ENCODE measurements at regions not wholly inside any gene's neighbourhood (a gene's known extent, or its start where the extent isn't known, plus 50 kb on each side); places are given as distances from the start of the nearest gene placed in this dataset.
A peak's percentile ranks its signal among the peaks of the same experiment; 100 is the strongest.

DNA sequence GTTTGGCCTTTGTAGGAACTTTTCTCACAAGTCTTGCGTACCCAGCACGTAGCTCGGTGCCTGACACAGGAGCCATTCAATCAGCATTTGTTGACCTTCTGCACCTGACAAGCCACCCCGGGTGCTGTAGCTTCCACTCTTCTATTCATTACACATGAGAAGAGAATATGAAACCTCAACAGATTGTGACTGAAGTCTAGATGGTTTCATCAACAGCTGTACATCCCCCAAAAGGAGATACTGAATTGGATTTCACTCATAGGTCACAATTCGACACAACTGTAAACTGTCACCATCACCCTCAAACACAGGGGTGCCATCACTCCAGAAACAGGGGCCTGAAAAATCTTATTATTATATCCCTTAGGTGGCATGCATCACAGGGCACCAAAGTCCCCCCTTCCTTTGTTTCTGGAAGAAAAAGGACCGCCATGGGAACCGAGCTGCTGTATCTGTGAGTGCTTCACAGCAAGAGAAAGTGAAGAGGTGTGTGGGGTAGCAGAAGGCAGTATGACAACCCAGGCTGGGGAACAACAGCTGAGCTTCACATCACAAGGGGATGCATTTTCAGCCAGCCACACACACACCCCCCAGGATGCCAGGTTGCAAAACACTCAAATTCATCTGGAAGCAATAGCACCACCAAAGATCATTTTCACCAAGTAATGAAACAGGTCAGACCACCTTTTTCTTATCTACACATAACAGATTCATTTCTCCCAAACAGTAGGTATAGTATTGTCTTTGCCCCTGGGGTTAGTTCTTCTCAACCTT is 225.7 kb downstream of the TOMM20 start:
- ChIA-PET CTCF (interaction anchor here (0.7 to 1.8 kb wide), 4 partner anchors 8 to 23 kb away, joined by 4 to 6 read pairs (median 4); no protein-coding TSS in a partner anchor), POLR2A (no interaction called here)
- Histone ChIP-seq H3K9me3 (ENCODE audit: control extremely low read depth in 1 of 5, control insufficient read depth in 4 of 5, insufficient read depth in 2 of 5, low read depth in 1 of 5, low read length in 4 of 5) (no peaks in the 10 kb centered on the region), H3K4me1 (ENCODE audit: control extremely low read depth in 1 of 4, control insufficient read depth in 4 of 4, insufficient read depth in 4 of 4, low read length in 3 of 4) (peaks cover 0 to 11% (median 2%) of the 10 kb centered on the region in 4 experiments), H3K27me3 (replicated peaks in 2 of 5; ENCODE audit: control insufficient read depth in 4 of 5, insufficient read depth in 5 of 5, low read length in 4 of 5) (no peaks in the 10 kb centered on the region), H3K36me3 (ENCODE audit: control insufficient read depth in 4 of 4, insufficient read depth in 4 of 4, low read length in 3 of 4) (no peaks in the 10 kb centered on the region), H3K27ac (ENCODE audit: insufficient read depth in 1 of 2, low read depth in 1 of 2, low read length in 2 of 2, poor library complexity in 1 of 2, severe bottlenecking in 2 of 2) (no peak overlapping the region), H3K4me3 (ENCODE audit: control insufficient read depth in 1 of 7, extremely low read depth in 1 of 7, insufficient read depth in 4 of 7, low read depth in 2 of 7, low read length in 6 of 7) (no peak overlapping the region)
- WGBS (ENCODE audit: insufficient coverage): 96% methylated on average over 4 of the region's 7 CpGs
- peak in 2 of 3 donors; percentile 43 to 55 for DNase-seq

GRCh38 chr1:234901491-234902049 is 227.1 kb downstream of the TOMM20 start:
- no peaks in the 10 kb centered on the region for H3K36me3 ChIP-seq (ENCODE audit: control insufficient read depth in 4 of 4, insufficient read depth in 4 of 4, low read length in 3 of 4)
- H3K27me3 ChIP-seq (replicated peaks in 2 of 5; ENCODE audit: control insufficient read depth in 4 of 5, insufficient read depth in 5 of 5, low read length in 4 of 5): no peaks in the 10 kb centered on the region
- ChIA-PET CTCF (interaction anchor here (0.9 to 1.8 kb wide), 3 partner anchors 10 to 43 kb away, joined by 3 to 6 read pairs (median 4); no protein-coding TSS in a partner anchor), POLR2A (no interaction called here)
- peaks cover 0 to 9% (median 2%) of the 10 kb centered on the region in 4 experiments for H3K4me1 ChIP-seq (ENCODE audit: control extremely low read depth in 1 of 4, control insufficient read depth in 4 of 4, insufficient read depth in 4 of 4, low read length in 3 of 4)
- H3K4me3 ChIP-seq (ENCODE audit: control insufficient read depth in 1 of 7, extremely low read depth in 1 of 7, insufficient read depth in 4 of 7, low read depth in 2 of 7, low read length in 6 of 7): no peak overlapping the region
- H3K27ac ChIP-seq (ENCODE audit: insufficient read depth in 1 of 2, low read depth in 1 of 2, low read length in 2 of 2, poor library complexity in 1 of 2, severe bottlenecking in 2 of 2): no peak overlapping the region
- 94% methylated on average over 9 of the region's 10 CpGs for WGBS (ENCODE audit: insufficient coverage)
- H3K9me3 ChIP-seq (ENCODE audit: control extremely low read depth in 1 of 5, control insufficient read depth in 4 of 5, insufficient read depth in 2 of 5, low read depth in 1 of 5, low read length in 4 of 5): no peaks in the 10 kb centered on the region
- DNase-seq: no peak

DNA sequence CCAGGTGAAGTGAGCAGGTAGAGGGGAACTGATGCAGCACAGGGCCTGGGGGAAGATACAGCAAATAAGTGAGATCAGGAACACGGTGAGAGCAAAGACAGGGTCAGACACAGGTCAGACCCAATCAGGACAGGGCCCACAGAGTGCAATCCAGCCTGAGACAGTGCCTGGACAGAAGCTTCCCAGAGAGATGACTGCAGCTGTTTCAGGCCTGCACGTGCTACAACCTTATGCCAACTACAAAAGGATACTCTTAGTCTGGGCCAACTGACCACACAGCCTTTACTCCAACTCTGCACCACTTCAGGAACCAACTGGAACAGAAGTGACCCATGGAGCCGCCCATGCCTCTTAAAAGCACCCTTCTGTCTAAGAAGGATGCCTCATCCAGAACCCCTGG is 228.0 kb downstream of the TOMM20 start:
- Histone ChIP-seq H3K4me1 (ENCODE audit: control extremely low read depth in 1 of 4, control insufficient read depth in 4 of 4, insufficient read depth in 4 of 4, low read length in 3 of 4) (peaks cover 0 to 5% (median 2%) of the 10 kb centered on the region in 4 experiments), H3K9me3 (ENCODE audit: control extremely low read depth in 1 of 5, control insufficient read depth in 4 of 5, insufficient read depth in 2 of 5, low read depth in 1 of 5, low read length in 4 of 5) (no peaks in the 10 kb centered on the region), H3K27ac (ENCODE audit: insufficient read depth in 1 of 2, low read depth in 1 of 2, low read length in 2 of 2, poor library complexity in 1 of 2, severe bottlenecking in 2 of 2) (no peak overlapping the region), H3K4me3 (ENCODE audit: control insufficient read depth in 1 of 7, extremely low read depth in 1 of 7, insufficient read depth in 4 of 7, low read depth in 2 of 7, low read length in 6 of 7) (no peak overlapping the region), H3K27me3 (replicated peaks in 2 of 5; ENCODE audit: control insufficient read depth in 4 of 5, insufficient read depth in 5 of 5, low read length in 4 of 5) (no peaks in the 10 kb centered on the region), H3K36me3 (ENCODE audit: control insufficient read depth in 4 of 4, insufficient read depth in 4 of 4, low read length in 3 of 4) (no peaks in the 10 kb centered on the region)
- POLR2A ChIA-PET: no interaction called here
- CTCF ChIA-PET: no interaction called here
- 100% methylated on average over 3 of the region's 3 CpGs for WGBS (ENCODE audit: insufficient coverage)
- no peak for DNase-seq

DNA sequence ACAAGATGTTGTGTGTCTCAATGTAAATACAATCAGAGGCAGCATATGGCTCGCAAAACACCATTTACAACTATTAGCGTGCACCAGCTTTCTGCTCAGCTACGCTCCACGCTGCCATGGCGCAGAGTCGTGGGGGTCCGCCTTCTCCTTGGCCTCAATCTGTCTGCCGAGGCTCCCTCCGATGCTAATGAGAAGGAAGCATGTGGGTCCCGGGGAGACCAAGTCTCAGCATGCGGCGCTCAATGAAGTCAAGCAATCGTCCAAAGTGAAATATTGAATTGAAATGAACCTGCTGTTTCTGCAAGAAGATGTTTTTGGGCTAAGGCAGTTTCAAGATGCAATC is 228.9 kb downstream of the TOMM20 start:
- POLR2A ChIA-PET: no interaction called here
- no peak for DNase-seq
- H3K27me3 ChIP-seq (replicated peaks in 2 of 5; ENCODE audit: control insufficient read depth in 4 of 5, insufficient read depth in 5 of 5, low read length in 4 of 5): no peaks in the 10 kb centered on the region
- H3K4me3 ChIP-seq (ENCODE audit: control insufficient read depth in 1 of 7, extremely low read depth in 1 of 7, insufficient read depth in 4 of 7, low read depth in 2 of 7, low read length in 6 of 7): no peak overlapping the region
- WGBS (ENCODE audit: insufficient coverage): 98% methylated on average over 13 of the region's 13 CpGs
- CTCF ChIA-PET: interaction anchor here (1.0 to 2.2 kb wide), 2 partner anchors 15 to 28 kb away, joined by 3 to 7 read pairs; no protein-coding TSS in a partner anchor
- no peaks in the 10 kb centered on the region for H3K36me3 ChIP-seq (ENCODE audit: control insufficient read depth in 4 of 4, insufficient read depth in 4 of 4, low read length in 3 of 4)
- H3K4me1 ChIP-seq (ENCODE audit: control extremely low read depth in 1 of 4, control insufficient read depth in 4 of 4, insufficient read depth in 4 of 4, low read length in 3 of 4): peaks cover under 1 to 8% (median 5%) of the 10 kb centered on the region in 4 experiments
- H3K9me3 ChIP-seq (ENCODE audit: control extremely low read depth in 1 of 5, control insufficient read depth in 4 of 5, insufficient read depth in 2 of 5, low read depth in 1 of 5, low read length in 4 of 5): no peaks in the 10 kb centered on the region
- H3K27ac ChIP-seq (ENCODE audit: insufficient read depth in 1 of 2, low read depth in 1 of 2, low read length in 2 of 2, poor library complexity in 1 of 2, severe bottlenecking in 2 of 2): no peak overlapping the region

- H3K4me3 ChIP-seq (ENCODE audit: control insufficient read depth in 1 of 7, extremely low read depth in 1 of 7, insufficient read depth in 4 of 7, low read depth in 2 of 7, low read length in 6 of 7): no peak overlapping the region
- H3K36me3 ChIP-seq (ENCODE audit: control insufficient read depth in 4 of 4, insufficient read depth in 4 of 4, low read length in 3 of 4): no peaks in the 10 kb centered on the region
- H3K27ac ChIP-seq (ENCODE audit: insufficient read depth in 1 of 2, low read depth in 1 of 2, low read length in 2 of 2, poor library complexity in 1 of 2, severe bottlenecking in 2 of 2): no peak overlapping the region
- H3K4me1 ChIP-seq (ENCODE audit: control extremely low read depth in 1 of 4, control insufficient read depth in 4 of 4, insufficient read depth in 4 of 4, low read length in 3 of 4): peaks cover 5 to 13% (median 10%) of the 10 kb centered on the region in 4 experiments
- H3K9me3 ChIP-seq (ENCODE audit: control extremely low read depth in 1 of 5, control insufficient read depth in 4 of 5, insufficient read depth in 2 of 5, low read depth in 1 of 5, low read length in 4 of 5): no peaks in the 10 kb centered on the region
- WGBS (ENCODE audit: insufficient coverage): 92% methylated on average over 10 of the region's 11 CpGs
- CTCF ChIA-PET: interaction anchor here (0.7 to 2.2 kb wide), 5 partner anchors 9 to 70 kb away, joined by 3 to 7 read pairs (median 3); no protein-coding TSS in a partner anchor
- DNase-seq: no peak
- POLR2A ChIA-PET: no interaction called here
- H3K27me3 ChIP-seq (replicated peaks in 2 of 5; ENCODE audit: control insufficient read depth in 4 of 5, insufficient read depth in 5 of 5, low read length in 4 of 5): no peaks in the 10 kb centered on the region
These were observed 229.5 kb downstream of the TOMM20 start for GRCh38 chr1:234899041-234899729.

DNA sequence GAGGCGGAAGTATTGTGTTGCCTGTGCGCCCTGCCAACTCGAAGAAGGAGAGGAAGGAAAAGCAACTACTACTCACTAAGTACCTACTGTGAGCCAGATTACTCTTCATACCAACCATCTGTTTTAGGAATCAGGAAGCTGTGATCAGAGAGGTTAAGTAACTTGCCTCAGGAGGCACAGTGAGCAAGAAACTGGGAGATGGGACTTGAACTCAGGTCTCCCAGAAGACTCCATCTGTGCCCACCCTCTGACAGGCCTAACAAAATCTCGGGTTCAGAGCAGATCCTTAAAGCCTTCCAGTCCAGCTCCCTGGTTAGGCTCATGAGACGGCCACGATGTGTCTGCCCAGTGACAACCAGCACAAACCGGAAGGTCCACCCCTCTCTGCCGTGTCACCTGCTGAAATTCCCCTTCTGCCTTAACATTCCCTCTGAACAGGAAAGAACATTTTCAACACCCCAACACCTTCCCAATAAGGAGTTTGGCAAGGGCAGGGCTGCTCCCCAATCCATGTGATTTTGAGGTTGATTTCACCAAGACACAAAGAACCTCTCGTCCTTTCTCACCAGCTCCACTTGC is 230.1 kb downstream of the TOMM20 start:
- H3K27me3 ChIP-seq (replicated peaks in 2 of 5; ENCODE audit: control insufficient read depth in 4 of 5, insufficient read depth in 5 of 5, low read length in 4 of 5): no peaks in the 10 kb centered on the region
- POLR2A ChIA-PET: no interaction called here
- H3K4me1 ChIP-seq (ENCODE audit: control extremely low read depth in 1 of 4, control insufficient read depth in 4 of 4, insufficient read depth in 4 of 4, low read length in 3 of 4): peaks cover 10 to 19% (median 17%) of the 10 kb centered on the region in 4 experiments
- DNase-seq: no peak
- no peak overlapping the region for H3K27ac ChIP-seq (ENCODE audit: insufficient read depth in 1 of 2, low read depth in 1 of 2, low read length in 2 of 2, poor library complexity in 1 of 2, severe bottlenecking in 2 of 2)
- H3K36me3 ChIP-seq (ENCODE audit: control insufficient read depth in 4 of 4, insufficient read depth in 4 of 4, low read length in 3 of 4): no peaks in the 10 kb centered on the region
- WGBS (ENCODE audit: insufficient coverage): 100% methylated on average over 5 of the region's 9 CpGs
- H3K9me3 ChIP-seq (ENCODE audit: control extremely low read depth in 1 of 5, control insufficient read depth in 4 of 5, insufficient read depth in 2 of 5, low read depth in 1 of 5, low read length in 4 of 5): no peaks in the 10 kb centered on the region
- CTCF ChIA-PET: interaction anchor here (0.7 to 2.2 kb wide), 7 partner anchors 9 to 71 kb away, joined by 3 to 7 read pairs (median 3); no protein-coding TSS in a partner anchor
- no peak overlapping the region for H3K4me3 ChIP-seq (ENCODE audit: control insufficient read depth in 1 of 7, extremely low read depth in 1 of 7, insufficient read depth in 4 of 7, low read depth in 2 of 7, low read length in 6 of 7)
